HCT116 (cell line): ENCODE measurements at regions not wholly inside any gene's neighbourhood (a gene's known extent, or its start where the extent isn't known, plus 50 kb on each side); places are given as distances from the start of the nearest gene placed in this dataset.
A peak's percentile ranks its signal among the peaks of the same experiment; 100 is the strongest.

Source experiments
- ATAC-seq: fragments of 200-7000 bp; cut with Tn5 transposase; 2 replicates; pipeline ENCODE4 v1.9.1; 2020; ENCODE audit warnings: mild to moderate bottlenecking, moderate library complexity
- BruUV-seq: library from RNA; stranded (reverse); fragments of 400-500 nt; replicated peaks from 2 replicates; lab custom pipeline; 2021; lab: Mats Ljungman, UMichigan
- CTCF ChIA-PET: fragments of 300-600 bp; sonication (Branson Sonifier 250); formaldehyde crosslinking; loops from one replicate; lab custom pipeline; 2021; ENCODE audit warnings: antibody characterized with exemption; lab: Charles Lee
- POLR2A ChIA-PET: fragments of 300-600, 350-600 bp; sonication (Branson Sonifier 250); formaldehyde crosslinking; loops from one replicate; lab custom pipeline; 2021; ENCODE audit warnings: antibody characterized with exemption; lab: Charles Lee
- RAD21 ChIA-PET, 2 experiments: fragments of 300-600 bp; sonication (Branson Sonifier 250); formaldehyde crosslinking; loops; one replicate each; lab custom pipeline; 2023; ENCODE audit warnings: low total read pairs in 2 of 2; ENCODE audit not compliant: uncharacterized antibody in 2 of 2, unreplicated experiment in 2 of 2, low non-redundant PET in 1 of 2; lab: Charles Lee
- DNase-seq: peaks from one replicate; pipeline ENCODE4 v3.0.0-alpha.2; 2010; ENCODE audit warnings: low read depth, low spot score
- H2AFZ ChIP-seq: fragments of 200-600 bp; shearing (Covaris generic), sonication (generic); 2 replicates; pipeline ENCODE4 v1.6.1; 2017; ENCODE audit warnings: low read depth, mixed run types, mixed read lengths, antibody characterized with exemption, low read length; ENCODE audit not compliant: poor library complexity, severe bottlenecking
- H3K27ac ChIP-seq: 2 replicates; pipeline ENCODE4 v1.5.1; 2012; ENCODE audit warnings: low read depth, low read length
- H3K27me3 ChIP-seq: fragments of 200-600 bp; sonication (generic); 2 replicates; pipeline ENCODE4 v1.6.1; 2016; ENCODE audit warnings: mixed run types, low read length, mixed read lengths; ENCODE audit not compliant: insufficient read depth
- H3K36me3 ChIP-seq, 2 experiments: fragments of 200-500 bp in 1 of 2; fragments of 200-600 bp in 1 of 2; sonication (Bioruptor generic) in 1 of 2; sonication (generic) in 1 of 2; 2 replicates each; pipeline versions ENCODE4 v1.5.1 to v1.6.1; 2014 to 2016; ENCODE audit warnings: low read length in 2 of 2, inconsistent platforms in 1 of 2, mixed read lengths in 1 of 2, mixed run types in 1 of 2; ENCODE audit not compliant: insufficient read depth in 2 of 2, control insufficient read depth in 1 of 2
- H3K4me1 ChIP-seq, 2 experiments: fragments of 200-600 bp in 1 of 2; sonication (generic) in 1 of 2; 2 replicates each; pipeline versions ENCODE4 v1.5.1 to v1.6.1; 2012 to 2017; ENCODE audit warnings: low read length in 2 of 2, inconsistent platforms in 1 of 2, mild to moderate bottlenecking in 1 of 2, mixed read lengths in 1 of 2, mixed run types in 1 of 2, moderate library complexity in 1 of 2; ENCODE audit not compliant: insufficient read depth in 2 of 2, control insufficient read depth in 1 of 2
- H3K4me2 ChIP-seq: fragments of 200-600 bp; sonication (generic); 2 replicates; pipeline ENCODE4 v1.6.1; 2017; ENCODE audit warnings: mixed run types, low read length, mixed read lengths
- H3K4me3 ChIP-seq, 2 experiments: fragments of 200-600 bp in 1 of 2; sonication (generic) in 1 of 2; replicated peaks in 1 of 2; 2 replicates each; pipeline ENCODE4 v1.5.1; 2011 to 2016; ENCODE audit warnings: low read length in 2 of 2, control low read depth in 1 of 2, low read depth in 1 of 2, mild to moderate bottlenecking in 1 of 2, mixed read lengths in 1 of 2, mixed run types in 1 of 2
- H3K79me2 ChIP-seq: fragments of 200-600 bp; sonication (generic); 2 replicates; pipeline ENCODE4 v1.6.1; 2017; ENCODE audit warnings: mild to moderate bottlenecking, mixed run types, low read length, moderate library complexity, mixed read lengths; ENCODE audit not compliant: insufficient read depth
- H3K9ac ChIP-seq: fragments of 200-600 bp; sonication (generic); 2 replicates; pipeline ENCODE4 v1.6.1; 2016; ENCODE audit warnings: low read length, mixed read lengths
- H3K9me2 ChIP-seq: fragments of 200-600 bp; sonication (generic), shearing (Covaris generic); 2 replicates; pipeline ENCODE4 v1.6.1; 2017; ENCODE audit warnings: mixed run types, mild to moderate bottlenecking, moderate library complexity; ENCODE audit not compliant: insufficient read depth
- H3K9me3 ChIP-seq, 2 experiments: fragments of 200-500 bp in 1 of 2; fragments of 200-600 bp in 1 of 2; sonication (Bioruptor generic) in 1 of 2; sonication (generic) in 1 of 2; 2 replicates each; pipeline ENCODE4 v1.6.1; 2014 to 2017; ENCODE audit warnings: low read length in 2 of 2, mixed read lengths in 2 of 2, inconsistent platforms in 1 of 2, low read depth in 1 of 2, mild to moderate bottlenecking in 1 of 2, mixed run types in 1 of 2, moderate library complexity in 1 of 2; ENCODE audit not compliant: control insufficient read depth in 1 of 2, insufficient read depth in 1 of 2
- H4K20me1 ChIP-seq: fragments of 200-600 bp; sonication (generic), shearing (Covaris generic); 2 replicates; pipeline ENCODE4 v1.6.1; 2017; ENCODE audit warnings: mixed run types, mild to moderate bottlenecking, moderate library complexity; ENCODE audit not compliant: insufficient read depth
- ATF3 ChIP-seq: IDR thresholded peaks from 2 replicates; pipeline ENCODE4 v1.6.1; 2012
- CEBPB ChIP-seq: IDR thresholded peaks from 2 replicates; pipeline ENCODE4 v1.6.1; 2012; ENCODE audit warnings: low read depth
- EGR1 ChIP-seq: IDR thresholded peaks from 2 replicates; pipeline ENCODE4 v1.6.1; 2012; ENCODE audit warnings: low read depth
- ELF1 ChIP-seq: IDR thresholded peaks from 2 replicates; pipeline ENCODE4 v1.6.1; 2012; ENCODE audit warnings: low read depth, borderline replicate concordance
- EZH2 ChIP-seq: fragments of 200-600 bp; sonication (generic); IDR thresholded peaks from 2 replicates; pipeline ENCODE4 v1.6.1; 2017; ENCODE audit warnings: antibody characterized with exemption, mixed run types
- EZH2phosphoT487 ChIP-seq: fragments of 200-600 bp; IDR thresholded peaks from 2 replicates; pipeline ENCODE4 v1.6.1; 2018; ENCODE audit warnings: antibody characterized with exemption, borderline replicate concordance
- FOSL1 ChIP-seq: IDR thresholded peaks from 2 replicates; pipeline ENCODE4 v1.6.1; 2012; ENCODE audit warnings: low read depth
- JUND ChIP-seq: IDR thresholded peaks from 2 replicates; pipeline ENCODE4 v1.6.1; 2012
- RAD21 ChIP-seq: IDR thresholded peaks from 2 replicates; pipeline ENCODE4 v1.6.1; 2012; ENCODE audit warnings: low read depth, mild to moderate bottlenecking
- SIN3A ChIP-seq: IDR thresholded peaks from 2 replicates; pipeline ENCODE4 v1.6.1; 2012; ENCODE audit warnings: low read depth
- SRF ChIP-seq: IDR thresholded peaks from 2 replicates; pipeline ENCODE4 v1.6.1; 2012; ENCODE audit warnings: low read depth
- TCF7L2 ChIP-seq: IDR thresholded peaks from 2 replicates; pipeline ENCODE4 v1.7.0; 2011; ENCODE audit warnings: borderline replicate concordance, inconsistent platforms; ENCODE audit not compliant: insufficient read depth, insufficient read length; ENCODE audit errors: extremely low read depth
- YY1 ChIP-seq: IDR thresholded peaks from 2 replicates; pipeline ENCODE4 v1.6.1; 2011; ENCODE audit warnings: low read length, low read depth, moderate library complexity, mild to moderate bottlenecking; ENCODE audit not compliant: insufficient replicate concordance; ENCODE audit errors: extremely low read depth
- intact Hi-C: fragments of 100-400 bp; cut with micrococcal nuclease; formaldehyde crosslinking; loops from 2 replicates; pipeline ENCODE4 v1.10.0; 2022

GRCh38 chr9:88747768-88748167, 212.8 kb downstream of the NXNL2 start:
- RAD21 ChIA-PET, result interaction anchor here in 1 of 2 experiments (0.6 kb wide), 1 partner anchor 278 kb away, joined by 3 read pairs; no protein-coding TSS in a partner anchor
- Histone ChIP-seq H3K4me3 (no peak overlapping the region), H3K9ac (no peak overlapping the region), H4K20me1 (no peaks in the 10 kb centered on the region), H3K4me2 (no peak overlapping the region), H3K27me3 (no peaks in the 10 kb centered on the region), H3K9me2 (no peaks in the 10 kb centered on the region), H3K27ac (no peak overlapping the region), H3K36me3 (no peaks in the 10 kb centered on the region), H3K4me1 (no peaks in the 10 kb centered on the region), H3K9me3 (no peaks in the 10 kb centered on the region), H3K79me2 (no peaks in the 10 kb centered on the region)
- CTCF ChIA-PET, result no interaction called here
- no TSS peak for BruUV-seq
- DNase-seq, result no peak
- intact Hi-C loops, result no loop called here
- POLR2A ChIA-PET, result interaction anchor here (0.6 kb wide), 1 partner anchor 768 kb away, joined by 3 read pairs; no protein-coding TSS in a partner anchor
- ATAC-seq, result 0 out of 2 replicates have a peak, but pooled peaks have one; percentile 54
- TF ChIP-seq SRF, result no peak
- 0 out of 2 replicates have a peak, but pooled peaks have one; percentile 19 for TF ChIP-seq JUND
- TF ChIP-seq, all 23 proteins: peak for 1
- H2AFZ ChIP-seq, result no peak overlapping the region

GRCh38 chr9:88748566-88749261, 213.7 kb downstream of the NXNL2 start:
- TF ChIP-seq SIN3A (no peak), ATF3 (no peak), RAD21 (no peak), EGR1 (no peak), EZH2phosphoT487 (no peak), ELF1 (no peak), YY1 (no peak), EZH2 (no peak), CEBPB (no peak), FOSL1 (no peak), TCF7L2 (no peak)
- ChIA-PET CTCF (no interaction called here), RAD21 (no interaction called here), POLR2A (no interaction called here)
- ATAC-seq (no peak), DNase-seq (no peak)
- Histone ChIP-seq H3K4me2 (no peak overlapping the region), H3K4me1 (no peaks in the 10 kb centered on the region), H3K9me2 (no peaks in the 10 kb centered on the region), H3K4me3 (no peak overlapping the region), H2AFZ (no peak overlapping the region), H3K27ac (no peak overlapping the region), H3K36me3 (no peaks in the 10 kb centered on the region), H4K20me1 (no peaks in the 10 kb centered on the region), H3K27me3 (no peaks in the 10 kb centered on the region), H3K9ac (no peak overlapping the region), H3K79me2 (no peaks in the 10 kb centered on the region), H3K9me3 (no peaks in the 10 kb centered on the region)
- intact Hi-C loops, result no loop called here
- no TSS peak for BruUV-seq
